Nephron (organoid): ENCODE measurements at regions not wholly inside any gene's neighbourhood (a gene's known extent, or its start where the extent isn't known, plus 50 kb on each side); places are given as distances from the start of the nearest gene placed in this dataset.

Experiments
- H3K27ac Mint-ChIP-seq, 3 experiments: 2 replicates each; pipeline ENCODE4 v1.8.0; 2020; ENCODE audit warnings: mixed read lengths in 3 of 3, mild to moderate bottlenecking in 2 of 3, moderate library complexity in 1 of 3
- H3K27me3 Mint-ChIP-seq: 2 replicates; pipeline ENCODE4 v1.8.0; 2021; ENCODE audit warnings: low read depth, mild to moderate bottlenecking, moderate library complexity, mixed read lengths
- H3K36me3 Mint-ChIP-seq: 2 replicates; pipeline ENCODE4 v1.8.0; 2020; ENCODE audit warnings: low read depth, mixed read lengths
- H3K4me1 Mint-ChIP-seq: 2 replicates; pipeline ENCODE4 v1.8.0; 2020; ENCODE audit warnings: mixed read lengths
- H3K4me3 Mint-ChIP-seq, 3 experiments: 2 replicates each; pipeline ENCODE4 v1.8.0; 2020; ENCODE audit warnings: mild to moderate bottlenecking in 3 of 3, mixed read lengths in 3 of 3, moderate library complexity in 2 of 3
- H3K9me3 Mint-ChIP-seq: 2 replicates; pipeline ENCODE4 v1.8.0; 2020; ENCODE audit warnings: mixed read lengths
- TF ChIP-seq, protein P1 (sequence below), 3 experiments: fragments of 200-600 bp; sonication (generic); IDR thresholded peaks; one replicate each; pipeline ENCODE4 v1.5.0; 2021; ENCODE audit warnings: antibody characterized with exemption in 3 of 3; ENCODE audit not compliant: unreplicated experiment in 3 of 3

DNA sequence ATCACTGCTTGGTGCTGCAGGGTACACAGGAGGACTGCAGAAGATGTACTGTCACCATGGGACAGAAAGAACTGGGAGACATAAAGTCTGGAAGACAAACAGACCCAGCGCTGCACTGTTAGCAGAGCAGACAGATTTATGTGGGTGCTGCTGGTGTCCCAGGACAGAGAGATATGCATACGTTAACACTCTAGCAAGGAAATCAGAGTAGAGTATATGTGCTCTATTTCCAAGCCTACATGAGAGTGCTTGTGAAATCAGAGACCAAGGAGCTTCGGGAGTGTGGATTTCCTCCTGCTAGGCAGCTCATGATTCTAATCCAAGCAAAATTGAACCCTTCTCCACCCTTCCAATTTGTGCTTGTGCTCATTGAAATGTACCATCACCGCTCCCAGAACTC, 416.5 kb downstream of the VRK1 start:
- TF ChIP-seq, protein P1, sequence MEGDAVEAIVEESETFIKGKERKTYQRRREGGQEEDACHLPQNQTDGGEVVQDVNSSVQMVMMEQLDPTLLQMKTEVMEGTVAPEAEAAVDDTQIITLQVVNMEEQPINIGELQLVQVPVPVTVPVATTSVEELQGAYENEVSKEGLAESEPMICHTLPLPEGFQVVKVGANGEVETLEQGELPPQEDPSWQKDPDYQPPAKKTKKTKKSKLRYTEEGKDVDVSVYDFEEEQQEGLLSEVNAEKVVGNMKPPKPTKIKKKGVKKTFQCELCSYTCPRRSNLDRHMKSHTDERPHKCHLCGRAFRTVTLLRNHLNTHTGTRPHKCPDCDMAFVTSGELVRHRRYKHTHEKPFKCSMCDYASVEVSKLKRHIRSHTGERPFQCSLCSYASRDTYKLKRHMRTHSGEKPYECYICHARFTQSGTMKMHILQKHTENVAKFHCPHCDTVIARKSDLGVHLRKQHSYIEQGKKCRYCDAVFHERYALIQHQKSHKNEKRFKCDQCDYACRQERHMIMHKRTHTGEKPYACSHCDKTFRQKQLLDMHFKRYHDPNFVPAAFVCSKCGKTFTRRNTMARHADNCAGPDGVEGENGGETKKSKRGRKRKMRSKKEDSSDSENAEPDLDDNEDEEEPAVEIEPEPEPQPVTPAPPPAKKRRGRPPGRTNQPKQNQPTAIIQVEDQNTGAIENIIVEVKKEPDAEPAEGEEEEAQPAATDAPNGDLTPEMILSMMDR (IDR thresholded peaks at IDR 0.05; ENCODE audit: unreplicated experiment in 3 of 3), result no peak
- Mint-ChIP-seq H3K36me3 (no peaks in the 10 kb centered on the region), H3K27ac (no peak overlapping the region), H3K27me3 (peaks cover 47% of the 10 kb centered on the region), H3K4me3 (no peak overlapping the region), H3K9me3 (no peaks in the 10 kb centered on the region), H3K4me1 (peaks cover 8% of the 10 kb centered on the region)

DNA sequence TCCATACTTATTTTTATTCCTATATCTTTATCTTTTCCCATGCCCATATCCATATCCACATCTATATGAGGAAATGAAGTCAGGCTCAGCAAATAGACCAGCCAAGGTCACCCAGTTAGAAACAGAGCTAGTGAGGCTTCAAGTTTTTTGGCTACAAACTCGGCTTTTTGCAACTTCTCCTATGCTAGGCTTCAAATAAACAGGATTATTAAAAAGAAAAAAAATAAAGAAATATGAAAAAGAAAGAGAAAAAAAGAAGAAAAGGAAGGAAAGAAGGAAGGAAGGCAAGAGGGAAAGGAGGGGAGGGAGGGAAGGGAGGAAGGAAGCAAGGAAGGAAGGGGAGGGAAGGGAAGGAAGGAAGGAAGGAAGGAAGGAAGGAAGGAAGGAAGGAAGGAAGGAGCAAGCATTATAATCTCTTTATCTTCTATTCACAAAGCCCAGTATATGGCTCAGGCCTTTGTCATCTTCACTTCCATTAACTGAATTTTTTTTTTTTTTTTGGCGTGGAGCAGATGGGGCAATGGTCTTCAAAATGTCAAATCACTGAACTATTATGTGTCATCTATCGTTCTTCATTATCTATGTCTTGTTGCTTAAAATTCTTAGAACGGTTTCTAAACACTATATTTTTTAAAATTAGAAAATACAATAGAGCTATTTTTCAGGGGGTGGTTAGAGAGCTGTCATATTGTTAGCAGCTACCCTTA, 418.2 kb downstream of the VRK1 start:
- Mint-ChIP-seq H3K9me3 (no peaks in the 10 kb centered on the region), H3K4me3 (no peak overlapping the region), H3K27ac (no peak overlapping the region), H3K4me1 (peaks cover 9% of the 10 kb centered on the region), H3K36me3 (no peaks in the 10 kb centered on the region), H3K27me3 (peaks cover 63% of the 10 kb centered on the region)
- TF ChIP-seq, protein P1 (IDR thresholded peaks at IDR 0.05; ENCODE audit: unreplicated experiment in 3 of 3), result no peak

GRCh38 chr14:97217111-97217885, 420.1 kb downstream of the VRK1 start:
- Mint-ChIP-seq H3K9me3 (no peaks in the 10 kb centered on the region), H3K27ac (no peak overlapping the region), H3K4me3 (peak overlapping the region; percentile 24 to 73 (median 56)), H3K4me1 (peaks cover 9% of the 10 kb centered on the region), H3K36me3 (no peaks in the 10 kb centered on the region), H3K27me3 (peaks cover 78% of the 10 kb centered on the region)
- TF ChIP-seq, protein P1 (IDR thresholded peaks at IDR 0.05; ENCODE audit: unreplicated experiment in 3 of 3), result no peak

DNA sequence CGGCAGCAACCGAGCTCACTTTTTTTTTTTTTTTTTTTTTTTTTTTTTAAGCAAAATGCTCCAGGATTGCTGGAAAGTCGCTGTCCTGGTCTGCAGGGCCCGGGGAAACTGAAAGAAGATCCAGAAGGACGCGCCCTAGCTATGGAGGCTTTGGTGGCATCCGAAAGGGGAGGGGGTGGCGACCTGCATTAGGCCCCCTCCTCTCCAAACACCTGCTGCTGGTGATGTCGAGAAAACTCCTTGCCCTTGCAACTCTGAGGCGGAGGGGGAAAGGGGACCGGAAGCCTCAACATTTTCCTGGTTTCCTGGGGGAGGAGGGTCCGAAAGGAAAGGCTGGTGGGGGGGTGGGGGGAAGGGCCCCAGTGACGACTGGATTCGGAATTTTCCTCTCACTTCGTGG, 421.1 kb downstream of the VRK1 start:
- Mint-ChIP-seq H3K4me1 (peaks cover 9% of the 10 kb centered on the region), H3K36me3 (no peaks in the 10 kb centered on the region)
- TF ChIP-seq, protein P1 (IDR thresholded peaks at IDR 0.05; ENCODE audit: unreplicated experiment in 3 of 3), result no peak

GRCh38 chr14:97218691-97219430, 421.7 kb downstream of the VRK1 start:
- TF ChIP-seq, protein P1 (IDR thresholded peaks at IDR 0.05; ENCODE audit: unreplicated experiment in 3 of 3), result no peak
- Mint-ChIP-seq H3K4me3 (peak overlapping the region; percentile 73 to 79 (median 78)), H3K9me3 (no peaks in the 10 kb centered on the region), H3K27me3 (peaks cover 75% of the 10 kb centered on the region), H3K4me1 (peaks cover 9% of the 10 kb centered on the region), H3K36me3 (no peaks in the 10 kb centered on the region), H3K27ac (no peak overlapping the region)

More for the DNA sequence above, 421.1 kb downstream of the VRK1 start:
- peak overlapping the region; percentile 69 to 78 (median 73) for H3K4me3 Mint-ChIP-seq
- no peak overlapping the region for H3K27ac Mint-ChIP-seq
- H3K9me3 Mint-ChIP-seq, result no peaks in the 10 kb centered on the region
- peaks cover 76% of the 10 kb centered on the region for H3K27me3 Mint-ChIP-seq
